ENCODE measurements at regions not wholly inside any gene's neighbourhood (a gene's known extent, or its start where the extent isn't known, plus 50 kb on each side); places are given as distances from the start of the nearest gene placed in this dataset.

- Histone ChIP-seq H3K9ac (no peak overlapping the region), H2AFZ (ENCODE audit: low read depth) (no peak overlapping the region), H3K79me2 (ENCODE audit: insufficient read depth, low read depth) (no peaks in the 10 kb centered on the region), H4K20me1 (ENCODE audit: insufficient read depth) (no peaks in the 10 kb centered on the region), H3K4me3 (IDR thresholded peaks at IDR 0.05; ENCODE audit: insufficient read depth, low read depth, low read length) (no peak overlapping the region), H3K36me3 (ENCODE audit: insufficient read depth) (no peaks in the 10 kb centered on the region), H3K4me2 (no peak overlapping the region), H3K27ac (no peak overlapping the region), H3K4me1 (ENCODE audit: low read depth, poor library complexity, severe bottlenecking) (no peaks in the 10 kb centered on the region), H3K27me3 (ENCODE audit: insufficient read depth, low read depth) (no peaks in the 10 kb centered on the region)
- TF ChIP-seq, protein P1, sequence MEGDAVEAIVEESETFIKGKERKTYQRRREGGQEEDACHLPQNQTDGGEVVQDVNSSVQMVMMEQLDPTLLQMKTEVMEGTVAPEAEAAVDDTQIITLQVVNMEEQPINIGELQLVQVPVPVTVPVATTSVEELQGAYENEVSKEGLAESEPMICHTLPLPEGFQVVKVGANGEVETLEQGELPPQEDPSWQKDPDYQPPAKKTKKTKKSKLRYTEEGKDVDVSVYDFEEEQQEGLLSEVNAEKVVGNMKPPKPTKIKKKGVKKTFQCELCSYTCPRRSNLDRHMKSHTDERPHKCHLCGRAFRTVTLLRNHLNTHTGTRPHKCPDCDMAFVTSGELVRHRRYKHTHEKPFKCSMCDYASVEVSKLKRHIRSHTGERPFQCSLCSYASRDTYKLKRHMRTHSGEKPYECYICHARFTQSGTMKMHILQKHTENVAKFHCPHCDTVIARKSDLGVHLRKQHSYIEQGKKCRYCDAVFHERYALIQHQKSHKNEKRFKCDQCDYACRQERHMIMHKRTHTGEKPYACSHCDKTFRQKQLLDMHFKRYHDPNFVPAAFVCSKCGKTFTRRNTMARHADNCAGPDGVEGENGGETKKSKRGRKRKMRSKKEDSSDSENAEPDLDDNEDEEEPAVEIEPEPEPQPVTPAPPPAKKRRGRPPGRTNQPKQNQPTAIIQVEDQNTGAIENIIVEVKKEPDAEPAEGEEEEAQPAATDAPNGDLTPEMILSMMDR (conservative IDR thresholded peaks at IDR 0.05; ENCODE audit: low read depth, low read length) = no peak
Observed at GRCh38 chr16:13338044-13338443, 436.6 kb downstream of the SHISA9 start.

DNA sequence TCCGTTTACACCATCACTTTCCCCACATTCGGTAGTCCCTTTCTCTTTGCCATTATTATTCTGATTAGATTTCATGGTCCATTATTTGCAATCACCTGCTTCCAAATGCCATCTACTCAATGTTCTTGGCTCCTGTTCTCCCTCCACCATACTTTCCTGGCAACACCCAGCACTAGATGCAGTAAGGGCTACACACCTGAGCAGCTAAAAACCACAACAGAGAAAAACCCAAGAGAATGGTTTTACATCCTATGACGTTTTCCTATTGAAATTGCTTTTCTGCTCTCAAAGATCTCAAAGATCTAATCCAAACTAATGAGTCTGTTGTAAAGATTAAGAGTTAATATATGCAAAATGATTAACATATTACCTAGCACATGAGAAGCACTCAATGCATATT lies 441.3 kb downstream of the SHISA9 start:
- Histone ChIP-seq H3K36me3 (ENCODE audit: insufficient read depth) (no peaks in the 10 kb centered on the region), H3K79me2 (ENCODE audit: insufficient read depth, low read depth) (no peaks in the 10 kb centered on the region), H4K20me1 (ENCODE audit: insufficient read depth) (no peaks in the 10 kb centered on the region), H3K9ac (no peak overlapping the region), H2AFZ (ENCODE audit: low read depth) (no peak overlapping the region), H3K27me3 (ENCODE audit: insufficient read depth, low read depth) (no peaks in the 10 kb centered on the region), H3K4me3 (IDR thresholded peaks at IDR 0.05; ENCODE audit: insufficient read depth, low read depth, low read length) (no peak overlapping the region), H3K27ac (no peak overlapping the region), H3K4me1 (ENCODE audit: low read depth, poor library complexity, severe bottlenecking) (no peaks in the 10 kb centered on the region), H3K4me2 (no peak overlapping the region)
- TF ChIP-seq, protein P1 (conservative IDR thresholded peaks at IDR 0.05; ENCODE audit: low read depth, low read length) = no peak

DNA sequence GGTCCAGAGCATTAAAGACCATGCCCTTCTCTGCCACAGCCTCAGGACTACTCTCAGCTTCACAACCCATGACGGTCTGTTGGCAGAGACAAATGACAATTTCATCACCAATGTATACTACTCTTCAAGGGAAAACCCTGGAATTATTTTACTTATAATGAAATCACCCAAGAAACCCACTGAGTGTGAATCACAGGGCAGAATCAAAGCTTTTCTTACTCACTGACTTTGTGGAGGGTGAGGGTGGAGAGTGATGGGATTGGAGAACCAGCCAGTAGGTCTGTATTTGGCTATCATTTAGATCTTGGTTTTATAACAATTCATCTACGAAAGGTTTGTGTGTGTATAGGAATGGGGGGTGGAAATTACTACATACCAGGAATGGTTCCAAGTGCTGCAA lies 442.6 kb downstream of the SHISA9 start:
- H3K9ac ChIP-seq = no peak overlapping the region
- H2AFZ ChIP-seq (ENCODE audit: low read depth) = no peak overlapping the region
- H3K4me3 ChIP-seq (IDR thresholded peaks at IDR 0.05; ENCODE audit: insufficient read depth, low read depth, low read length) = no peak overlapping the region
- no peaks in the 10 kb centered on the region for H3K27me3 ChIP-seq (ENCODE audit: insufficient read depth, low read depth)
- no peaks in the 10 kb centered on the region for H3K36me3 ChIP-seq (ENCODE audit: insufficient read depth)
- H3K4me1 ChIP-seq (ENCODE audit: low read depth, poor library complexity, severe bottlenecking) = no peaks in the 10 kb centered on the region
- H3K4me2 ChIP-seq = no peak overlapping the region
- H3K79me2 ChIP-seq (ENCODE audit: insufficient read depth, low read depth) = no peaks in the 10 kb centered on the region
- no peak overlapping the region for H3K27ac ChIP-seq
- H4K20me1 ChIP-seq (ENCODE audit: insufficient read depth) = no peaks in the 10 kb centered on the region
- TF ChIP-seq, protein P1 (conservative IDR thresholded peaks at IDR 0.05; ENCODE audit: low read depth, low read length) = no peak

- Histone ChIP-seq H2AFZ (ENCODE audit: low read depth) (no peak overlapping the region), H3K79me2 (ENCODE audit: insufficient read depth, low read depth) (no peaks in the 10 kb centered on the region), H3K27ac (no peak overlapping the region), H3K4me3 (IDR thresholded peaks at IDR 0.05; ENCODE audit: insufficient read depth, low read depth, low read length) (no peak overlapping the region), H3K36me3 (ENCODE audit: insufficient read depth) (no peaks in the 10 kb centered on the region), H3K4me1 (ENCODE audit: low read depth, poor library complexity, severe bottlenecking) (no peaks in the 10 kb centered on the region), H3K27me3 (ENCODE audit: insufficient read depth, low read depth) (no peaks in the 10 kb centered on the region), H4K20me1 (ENCODE audit: insufficient read depth) (no peaks in the 10 kb centered on the region), H3K4me2 (no peak overlapping the region), H3K9ac (no peak overlapping the region)
- TF ChIP-seq, protein P1 (conservative IDR thresholded peaks at IDR 0.05; ENCODE audit: low read depth, low read length) = no peak
Observed at GRCh38 chr16:13348416-13348815, 447.0 kb downstream of the SHISA9 start.

Measured in KMS-11 (cell line).